Stomach (tissue), 8 donors: ENCODE measurements at regions not wholly inside any gene's neighbourhood (a gene's known extent, or its start where the extent isn't known, plus 50 kb on each side); places are given as distances from the start of the nearest gene placed in this dataset.

Experiments used
- DNase-seq, 2 donors: peaks; one replicate each; pipeline versions ENCODE4 v3.0.0 to v3.0.0-alpha.2; 2013 to 2019
- H3K27ac ChIP-seq, 5 donors: fragments of 200-600 bp in 4 of 5; sonication (generic) in 4 of 5; one replicate each; pipeline ENCODE4 v1.5.1; 2013 to 2019; ENCODE audit warnings: mild to moderate bottlenecking in 1 of 5, moderate library complexity in 1 of 5
- H3K27me3 ChIP-seq, 3 donors: fragments of 200-600 bp; sonication (generic); one replicate each; pipeline ENCODE4 v1.5.1; 2017 to 2019; ENCODE audit warnings: mixed run types in 1 of 3
- H3K36me3 ChIP-seq, 4 donors: fragments of 200-600 bp; sonication (generic); 1 replicate in 3 of 4; 2 replicates in 1 of 4; pipeline ENCODE4 v1.5.1; 2016 to 2019
- H3K4me1 ChIP-seq, 4 donors: fragments of 200-600 bp; sonication (generic); one replicate each; pipeline ENCODE4 v1.5.1; 2016 to 2019
- H3K4me3 ChIP-seq, 4 donors: fragments of 200-600 bp; sonication (generic) in 3 of 4; one replicate each; pipeline ENCODE4 v1.5.1; 2016 to 2019; ENCODE audit warnings: mild to moderate bottlenecking in 1 of 4
- H3K9me3 ChIP-seq, 4 donors: fragments of 200-600 bp; sonication (generic); one replicate each; pipeline ENCODE4 v1.5.1; 2016 to 2019
- CTCF ChIP-seq, 7 experiments: fragments of 450-650 bp in 4 of 7; fragments of 200-600 bp in 3 of 7; sonication (generic) in 3 of 7; IDR thresholded peaks; one replicate each; pipeline ENCODE4 v1.5.1; 2016 to 2019; ENCODE audit warnings: antibody characterized with exemption in 7 of 7, control low read depth in 2 of 7, mild to moderate bottlenecking in 1 of 7
- EP300 ChIP-seq: sonication (generic); formaldehyde crosslinking; IDR thresholded peaks from one replicate; pipeline ENCODE4 v1.6.1; 2017; ENCODE audit warnings: antibody characterized with exemption
- POLR2A ChIP-seq, 4 donors: fragments of 450-650 bp; IDR thresholded peaks; one replicate each; pipeline ENCODE4 v1.6.1; 2016; ENCODE audit warnings: antibody characterized with exemption in 4 of 4, control low read depth in 2 of 4, mild to moderate bottlenecking in 1 of 4, moderate library complexity in 1 of 4
- POLR2AphosphoS5 ChIP-seq, 3 donors: sonication (generic); formaldehyde crosslinking; IDR thresholded peaks; one replicate each; pipeline ENCODE4 v1.6.1; 2016; ENCODE audit warnings: antibody characterized with exemption in 3 of 3
- WGBS, 5 donors: extraction: QIAGEN DNeasy Blood & Tissue Kit in 3 of 5; methylation state at CpG; one replicate each; pipeline versions ENCODE4 v1.1.5 to v1.1.7; 2013 to 2018; 5-methylcytosine and 5-hydroxymethylcytosine counted together
- intact Hi-C: fragments of 100-400 bp; cut with DNase I; formaldehyde crosslinking; loops from one replicate; pipeline ENCODE4 v1.15.1; 2023; ENCODE audit warnings: low total_unique reads
- donor health status: healthy with polysubstance abuse.
- donor health status: Bipolar disorder and iron deficiency.
- donor health status: healthy.

GRCh38 chr6:151175662-151176445, 63.9 kb upstream of the AKAP12 start:
- intact Hi-C loops = no loop called here
- Histone ChIP-seq H3K27me3 (no peaks in the 10 kb centered on the region), H3K27ac (no peak overlapping the region), H3K9me3 (no peaks in the 10 kb centered on the region), H3K4me3 (no peak overlapping the region), H3K4me1 (no peaks in the 10 kb centered on the region), H3K36me3 (no peaks in the 10 kb centered on the region)
- WGBS, 5 donors = 75 to 85% (median 82%) methylated on average over 12 of the region's 12 CpGs
- DNase-seq = no peak
- no peak for TF ChIP-seq POLR2AphosphoS5 (IDR thresholded peaks at IDR 0.05)
- no peak for TF ChIP-seq CTCF (IDR thresholded peaks at IDR 0.05)
- no peak for TF ChIP-seq EP300
- TF ChIP-seq POLR2A (IDR thresholded peaks at IDR 0.05) = no peak

DNA sequence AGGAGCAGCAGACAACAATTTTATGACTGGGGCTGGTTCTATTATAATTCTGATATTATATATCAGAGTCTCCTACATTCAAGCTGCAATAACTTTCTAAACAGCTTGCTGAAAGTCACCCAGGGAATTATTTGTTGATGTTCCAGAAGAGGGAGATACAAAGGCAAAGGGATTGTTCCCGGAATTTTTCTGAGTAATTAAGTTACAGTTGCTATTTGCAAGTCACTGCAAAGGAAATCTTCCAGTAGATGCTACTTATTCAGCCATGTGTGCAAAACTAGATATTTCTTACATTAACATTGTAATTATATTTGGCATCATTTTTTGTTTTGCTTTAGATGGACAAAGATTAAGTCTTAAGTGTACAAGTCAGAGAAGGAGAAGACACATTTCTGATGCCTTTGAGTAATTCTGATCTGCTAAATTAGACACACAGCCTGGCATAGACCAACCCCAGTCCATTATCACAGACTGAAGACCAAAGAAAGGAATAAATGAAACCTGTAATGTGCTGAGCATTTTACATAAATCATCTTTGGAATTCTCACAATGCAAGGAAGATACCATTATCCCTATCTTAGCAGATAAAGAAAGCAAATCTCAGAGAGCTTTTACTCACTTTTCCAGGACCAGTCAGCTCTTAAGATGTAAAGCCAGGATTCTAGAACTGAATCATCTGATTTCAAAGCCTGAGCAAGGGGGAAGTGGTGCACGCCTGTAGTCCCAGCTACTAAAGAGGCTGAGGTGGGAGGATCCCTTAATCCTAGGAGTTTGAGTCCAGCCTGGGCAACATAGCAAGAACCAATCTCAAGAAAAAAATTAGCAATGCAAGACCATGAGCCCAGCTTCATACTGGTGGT, 62.6 kb upstream of the AKAP12 start:
- Histone ChIP-seq H3K4me1 (no peaks in the 10 kb centered on the region), H3K27me3 (no peaks in the 10 kb centered on the region), H3K9me3 (no peaks in the 10 kb centered on the region), H3K27ac (no peak overlapping the region), H3K36me3 (no peaks in the 10 kb centered on the region), H3K4me3 (no peak overlapping the region)
- TF ChIP-seq POLR2AphosphoS5 (IDR thresholded peaks at IDR 0.05) (no peak), EP300 (no peak), POLR2A (IDR thresholded peaks at IDR 0.05) (no peak), CTCF (IDR thresholded peaks at IDR 0.05) (no peak)
- DNase-seq = no peak
- intact Hi-C loops = no loop called here
- 66 to 78% (median 74%) methylated on average over 2 of the region's 2 CpGs for WGBS, 5 donors

- Histone ChIP-seq H3K27me3 (no peaks in the 10 kb centered on the region), H3K4me3 (no peak overlapping the region), H3K27ac (no peak overlapping the region), H3K36me3 (no peaks in the 10 kb centered on the region), H3K9me3 (peaks cover 0 to 4% (median 0%) of the 10 kb centered on the region in 4 donors), H3K4me1 (no peaks in the 10 kb centered on the region)
- intact Hi-C loops = no loop called here
- TF ChIP-seq EP300 (no peak), POLR2A (IDR thresholded peaks at IDR 0.05) (no peak), POLR2AphosphoS5 (IDR thresholded peaks at IDR 0.05) (no peak), CTCF (IDR thresholded peaks at IDR 0.05) (no peak)
- no peak for DNase-seq
- 91 to 99% (median 96%) methylated on average over 3 of the region's 3 CpGs for WGBS, 5 donors
These were observed 61.4 kb upstream of the AKAP12 start for GRCh38 chr6:151178373-151178772.

- WGBS, 5 donors = 74 to 82% (median 81%) methylated on average over 2 of the region's 2 CpGs
- peaks cover 0 to 4% (median 0%) of the 10 kb centered on the region in 4 donors for H3K9me3 ChIP-seq
These were observed 60.4 kb upstream of the AKAP12 start for GRCh38 chr6:151179321-151179720.

More at GRCh38 chr6:151179321-151179720, 60.4 kb upstream of the AKAP12 start:
- intact Hi-C loops = no loop called here
- Histone ChIP-seq H3K36me3 (no peaks in the 10 kb centered on the region), H3K4me1 (no peaks in the 10 kb centered on the region), H3K27ac (no peak overlapping the region), H3K27me3 (no peaks in the 10 kb centered on the region), H3K4me3 (no peak overlapping the region)
- peak in 1 of 2 donors; percentile 48 for DNase-seq
- TF ChIP-seq EP300 = no peak
- no peak for TF ChIP-seq POLR2AphosphoS5 (IDR thresholded peaks at IDR 0.05)
- no peak for TF ChIP-seq CTCF (IDR thresholded peaks at IDR 0.05)
- TF ChIP-seq POLR2A (IDR thresholded peaks at IDR 0.05) = no peak
